ENCODE measurements at regions not wholly inside any gene's neighbourhood (a gene's known extent, or its start where the extent isn't known, plus 50 kb on each side); places are given as distances from the start of the nearest gene placed in this dataset.
A peak's percentile ranks its signal among the peaks of the same experiment; 100 is the strongest.

DNA sequence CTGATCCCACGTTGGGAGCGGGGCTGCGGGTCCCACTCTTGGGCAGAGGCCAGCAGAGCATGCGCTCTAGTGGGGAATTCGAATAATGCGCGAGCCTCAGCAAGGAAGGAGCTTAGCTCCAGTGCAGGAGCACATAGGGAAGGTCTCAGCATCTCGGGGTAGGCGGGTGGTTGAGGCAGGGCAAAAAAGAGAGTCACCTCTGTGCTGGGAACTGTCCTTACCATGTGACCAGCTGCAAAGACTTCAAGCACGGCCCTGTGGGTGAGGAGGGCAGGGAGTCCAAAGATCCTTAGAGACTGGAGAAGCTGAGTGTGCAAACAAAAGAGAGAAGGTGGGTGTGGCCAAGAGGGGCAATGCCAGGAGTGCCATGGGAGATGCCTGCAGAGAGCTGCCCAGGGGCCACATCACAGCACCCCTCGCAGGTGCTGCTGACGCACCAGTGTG lies 79.2 kb upstream of the CD93 start:
- intact Hi-C loops (cut with DNase I): no loop called here
- no peak for ATAC-seq (ENCODE audit: poor library complexity)
- no peak for DNase-seq

DNA sequence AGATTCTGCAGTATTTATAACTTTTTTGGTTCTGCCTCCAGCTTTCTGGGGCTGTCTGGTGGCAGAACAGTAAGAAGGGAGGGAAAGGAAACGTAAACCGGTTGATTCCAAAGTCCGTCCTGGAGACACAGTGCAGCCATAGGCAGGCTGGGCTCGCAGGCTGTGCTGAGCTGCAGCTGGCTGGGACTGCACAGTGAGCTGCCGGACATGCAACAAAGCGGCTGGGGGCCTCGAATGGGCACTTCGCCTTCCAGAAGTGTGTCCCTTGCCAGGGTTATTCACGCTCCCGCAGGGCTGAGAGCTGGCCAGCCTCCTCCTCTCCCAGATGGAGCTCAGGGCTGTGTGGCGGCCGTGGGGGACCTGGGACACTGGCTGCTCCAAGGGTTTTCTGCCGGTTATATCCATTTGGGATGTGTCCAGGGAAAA lies 78.1 kb upstream of the CD93 start:
- DNase-seq: no peak
- ATAC-seq (ENCODE audit: poor library complexity): peak; percentile 37
- intact Hi-C loops (cut with DNase I): no loop called here

DNA sequence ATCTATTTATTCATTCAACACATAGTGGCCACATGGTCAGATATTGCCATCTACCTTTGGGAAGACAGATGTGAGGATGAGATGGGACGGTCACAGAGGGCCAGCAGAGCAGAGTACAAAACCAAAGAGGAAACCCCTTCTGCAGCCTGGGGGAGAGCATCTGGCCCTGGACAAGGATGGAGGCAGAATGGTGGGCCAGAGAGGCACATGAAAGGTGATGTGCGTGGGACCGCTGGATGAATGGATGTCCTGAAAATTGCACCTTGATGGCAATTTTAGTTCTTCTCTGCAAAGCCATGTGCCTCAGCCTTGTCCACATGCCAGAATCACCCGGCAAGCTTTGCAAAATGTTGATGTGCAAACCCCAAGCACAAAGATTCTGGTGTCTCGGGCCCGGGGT lies 77.4 kb upstream of the CD93 start:
- no peak for DNase-seq
- ATAC-seq (ENCODE audit: poor library complexity): no peak
- intact Hi-C loops (cut with DNase I): no loop called here

DNA sequence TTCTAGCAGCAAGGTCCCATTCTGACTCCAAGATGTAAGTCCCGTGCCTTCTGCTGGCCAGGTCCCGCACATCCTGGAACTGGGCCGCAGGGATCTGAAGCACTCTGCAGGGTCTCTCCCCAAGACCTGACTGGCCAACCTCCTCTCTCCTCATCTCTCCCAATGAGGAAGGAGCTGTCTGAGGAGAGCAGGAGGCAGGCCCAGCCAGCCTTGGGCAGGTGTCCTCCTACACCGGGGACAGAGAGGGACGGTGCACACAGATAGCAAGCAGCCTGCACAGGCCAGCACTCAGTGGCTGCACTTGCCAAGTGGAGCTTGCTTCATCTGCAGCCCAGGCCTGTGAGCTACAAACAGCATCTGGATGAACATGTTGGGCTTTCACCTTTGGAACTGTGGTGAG lies 76.8 kb upstream of the CD93 start:
- DNase-seq (no peak), ATAC-seq (ENCODE audit: poor library complexity) (no peak)
- intact Hi-C loops (cut with DNase I): no loop called here

DNA sequence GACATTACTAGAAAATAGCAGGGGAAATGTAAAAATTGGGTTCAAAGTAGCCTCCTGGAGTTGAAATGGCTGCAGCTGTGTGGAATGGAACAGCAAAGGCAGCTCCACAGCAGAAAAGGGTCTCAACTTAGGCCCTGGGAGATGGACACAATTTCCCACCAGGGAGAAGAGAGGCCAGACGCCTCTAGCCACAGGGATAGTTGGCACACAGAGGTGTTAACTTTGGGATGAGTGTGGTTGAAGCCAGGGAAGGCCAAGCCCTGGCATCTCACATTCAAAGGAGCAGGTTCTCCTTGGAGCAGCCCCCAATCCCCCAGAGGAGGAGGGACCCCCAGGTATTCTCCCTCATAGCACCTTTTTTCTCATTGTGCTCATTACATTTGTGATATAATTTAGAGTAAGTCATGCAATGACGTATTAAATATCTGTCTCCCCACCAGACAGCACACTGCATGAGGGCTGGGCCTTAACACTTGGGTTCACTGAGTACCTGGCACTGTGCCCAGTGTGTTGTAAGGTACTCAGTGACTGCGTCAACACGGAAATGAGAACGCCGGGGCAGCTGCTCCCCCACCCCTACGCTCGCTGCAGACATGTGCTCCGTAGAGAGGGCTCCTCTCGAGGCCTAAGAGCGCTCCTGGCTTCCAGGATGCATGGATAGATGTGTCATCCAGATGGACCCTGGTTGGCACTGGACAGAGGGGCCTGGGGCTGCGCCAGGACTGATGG lies 76.0 kb upstream of the CD93 start:
- intact Hi-C loops (cut with DNase I): no loop called here
- DNase-seq: peak; percentile 91
- ATAC-seq (ENCODE audit: poor library complexity): peak; percentile 84

GRCh38 chr20:23161244-23161891 lies 75.2 kb upstream of the CD93 start:
- DNase-seq (no peak), ATAC-seq (ENCODE audit: poor library complexity) (peak; percentile 21)
- intact Hi-C loops (cut with DNase I): no loop called here

DNA sequence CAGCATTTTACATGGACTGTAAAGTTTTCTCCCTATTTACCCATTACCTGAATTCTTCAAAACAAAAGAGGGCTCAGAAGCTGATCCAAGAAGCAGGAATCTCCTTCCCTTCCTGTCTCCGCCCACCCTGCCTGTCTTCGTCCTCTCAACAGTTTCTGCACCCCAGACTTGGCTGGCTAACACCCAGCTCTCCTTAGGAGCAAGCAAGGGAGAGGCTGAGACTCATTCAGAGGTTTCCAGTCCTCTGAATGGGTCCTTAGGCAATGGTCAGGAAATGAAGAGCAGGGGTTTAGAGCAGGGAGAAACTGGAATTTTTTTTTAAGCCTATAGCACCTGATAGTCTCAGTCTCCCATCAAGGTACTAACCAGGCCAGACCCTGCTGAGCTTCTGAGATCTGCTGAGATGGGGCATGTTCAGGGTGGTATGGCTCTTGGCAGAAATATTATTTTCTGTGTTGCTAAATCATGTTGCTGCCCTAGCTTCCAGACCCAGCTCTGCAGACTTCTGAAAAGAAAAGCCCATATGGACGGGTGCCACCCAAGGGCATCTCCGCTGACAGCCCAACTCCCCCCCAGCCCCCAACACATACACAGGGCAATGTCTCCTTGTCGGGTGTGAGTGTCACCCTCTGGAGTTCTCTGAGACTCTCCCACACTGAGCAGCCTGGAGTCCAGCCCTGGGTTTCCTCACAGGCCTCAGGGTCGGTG lies 74.6 kb upstream of the CD93 start:
- DNase-seq (no peak), ATAC-seq (ENCODE audit: poor library complexity) (no peak)
- intact Hi-C loops (cut with DNase I): no loop called here

DNA sequence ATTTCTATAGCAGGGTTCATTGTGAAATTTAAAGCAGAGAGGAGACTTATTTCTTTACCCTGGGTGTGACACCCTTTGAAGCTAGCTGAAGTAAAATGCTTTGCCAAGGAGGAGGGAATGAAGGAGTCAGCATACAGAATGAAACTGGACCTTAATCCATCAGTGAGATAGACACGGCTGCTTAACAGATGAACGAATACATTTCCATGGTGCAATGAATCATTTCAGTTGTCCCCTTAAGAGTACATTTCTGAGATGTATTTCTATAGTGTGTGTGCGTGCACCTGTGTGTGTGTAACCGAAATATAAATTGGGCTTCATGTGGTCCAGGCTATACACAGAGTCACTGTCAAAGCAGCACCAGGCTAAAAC lies 73.8 kb upstream of the CD93 start:
- no peak for ATAC-seq (ENCODE audit: poor library complexity)
- intact Hi-C loops (cut with DNase I): no loop called here

DNA sequence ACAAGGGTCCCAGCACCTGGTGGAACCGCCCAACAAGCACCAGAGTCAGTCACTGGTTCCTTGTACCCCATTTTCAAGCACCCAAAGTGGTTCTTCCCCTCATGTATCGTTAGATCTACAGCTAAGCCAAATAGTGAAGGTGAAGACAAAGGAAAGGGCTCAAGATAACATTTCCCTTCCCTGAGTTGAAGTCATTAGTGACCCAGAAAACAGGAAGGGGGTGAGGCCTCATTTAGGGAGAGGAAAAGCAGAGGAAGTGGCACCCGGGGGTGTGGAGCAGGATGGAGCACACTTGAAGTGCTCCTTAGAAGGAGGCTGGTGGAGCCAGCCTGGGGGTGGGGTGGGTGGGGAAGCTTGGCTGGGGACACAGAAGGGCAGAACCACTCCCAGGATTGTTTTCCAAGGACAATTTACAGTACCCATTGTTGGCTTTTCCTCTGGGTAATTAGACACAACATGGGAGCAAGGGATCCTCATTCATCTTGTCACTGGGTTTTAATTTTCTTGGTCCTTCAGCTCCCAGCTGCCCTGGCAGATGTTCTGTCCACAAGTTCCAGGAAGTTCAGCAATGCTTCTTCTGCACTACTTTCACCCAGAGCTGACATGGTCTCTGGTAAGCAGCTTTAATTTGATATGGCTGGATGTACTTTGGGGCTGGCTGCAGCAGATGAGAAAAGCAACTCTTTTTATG lies 73.3 kb upstream of the CD93 start:
- ATAC-seq (ENCODE audit: poor library complexity) (peak; percentile 34), DNase-seq (no peak)
- intact Hi-C loops (cut with DNase I): no loop called here

More for the DNA sequence above, 73.8 kb upstream of the CD93 start:
- DNase-seq: no peak

DNA sequence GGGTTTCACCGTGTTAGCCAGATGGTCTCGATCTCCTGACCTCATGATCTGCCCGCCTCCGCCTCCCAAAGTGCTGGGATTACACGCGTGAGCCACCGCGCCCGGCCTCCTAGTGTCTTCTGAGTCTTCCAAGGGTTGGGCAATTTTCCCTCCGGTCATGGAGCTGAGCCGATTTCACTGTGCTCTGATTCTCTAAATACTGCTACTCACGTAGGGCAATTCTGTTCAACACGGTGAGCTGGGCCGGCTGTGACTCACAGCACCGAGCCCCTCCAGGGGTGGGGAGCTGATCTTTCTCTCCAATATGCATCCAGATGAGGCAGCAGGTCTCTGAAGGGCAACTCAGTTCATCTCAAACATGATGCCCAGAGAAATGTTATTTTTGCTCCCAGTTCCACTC lies 71.6 kb upstream of the CD93 start:
- no peak for DNase-seq
- no peak for ATAC-seq (ENCODE audit: poor library complexity)
- intact Hi-C loops (cut with DNase I): no loop called here

- DNase-seq: no peak
- intact Hi-C loops (cut with DNase I): no loop called here
Observed at GRCh38 chr20:23156842-23157423, 70.8 kb upstream of the CD93 start.

DNA sequence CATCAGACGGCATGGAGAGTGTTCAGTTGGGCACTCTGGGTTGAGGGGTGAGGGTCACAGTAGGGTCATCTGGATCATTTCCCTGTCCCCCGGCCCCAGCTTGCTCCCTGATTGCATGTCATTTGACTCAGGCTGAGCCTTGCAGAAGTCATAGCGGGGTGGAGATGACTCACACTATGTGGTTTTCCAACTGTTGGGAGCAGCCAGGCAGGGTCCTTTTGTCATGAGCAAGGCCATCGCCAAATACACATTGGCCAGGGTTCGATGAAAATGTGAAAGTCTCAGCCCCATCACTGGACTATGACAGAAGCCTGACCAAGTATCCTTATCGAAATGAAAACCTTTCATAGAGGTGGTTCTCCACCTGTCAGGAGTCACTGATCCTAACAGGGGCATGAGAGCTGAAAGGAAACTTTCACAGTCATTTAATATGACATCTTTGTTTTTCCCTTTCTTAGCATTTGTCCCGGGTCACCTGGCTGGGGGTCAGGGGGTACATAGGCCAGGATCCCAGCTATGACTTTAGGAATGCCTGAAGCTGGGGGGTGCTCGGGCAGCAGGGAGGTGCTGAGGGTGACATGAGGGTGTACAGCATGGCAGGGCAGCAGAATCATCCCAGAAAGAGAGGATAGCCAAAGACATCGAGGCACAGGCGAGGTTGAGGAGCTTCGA lies 70.2 kb upstream of the CD93 start:
- intact Hi-C loops (cut with DNase I): no loop called here
- DNase-seq (no peak), ATAC-seq (ENCODE audit: poor library complexity) (no peak)

More at GRCh38 chr20:23156842-23157423, 70.8 kb upstream of the CD93 start:
- ATAC-seq (ENCODE audit: poor library complexity): no peak

GRCh38 chr20:23155141-23155590 lies 69.0 kb upstream of the CD93 start:
- no peak for ATAC-seq (ENCODE audit: poor library complexity)
- intact Hi-C loops (cut with DNase I): no loop called here
- no peak for DNase-seq

GRCh38 chr20:23153696-23154341 lies 67.7 kb upstream of the CD93 start:
- no peak for ATAC-seq (ENCODE audit: poor library complexity)
- DNase-seq: no peak
- intact Hi-C loops (cut with DNase I): no loop called here

DNA sequence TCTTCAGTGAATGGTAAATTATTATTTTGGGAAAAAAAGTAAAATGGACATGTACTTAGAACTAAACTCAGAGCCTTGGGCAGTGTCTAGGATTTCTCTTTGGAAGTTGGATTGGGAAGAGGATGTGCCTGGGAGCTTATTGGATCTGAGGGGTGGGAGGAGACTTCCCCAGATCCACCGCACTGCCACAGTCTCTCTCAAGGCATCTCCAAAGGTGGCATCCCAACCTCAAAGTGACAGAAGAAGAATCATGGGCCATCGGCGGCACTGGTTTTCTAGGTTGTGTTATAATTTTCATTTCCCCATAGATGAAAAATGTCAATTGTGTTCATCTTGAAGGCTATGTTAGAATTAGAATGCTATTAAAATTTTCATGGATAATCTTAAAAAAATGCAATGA lies 66.8 kb upstream of the CD93 start:
- intact Hi-C loops (cut with DNase I): no loop called here
- ATAC-seq (ENCODE audit: poor library complexity): no peak
- DNase-seq: no peak

DNA sequence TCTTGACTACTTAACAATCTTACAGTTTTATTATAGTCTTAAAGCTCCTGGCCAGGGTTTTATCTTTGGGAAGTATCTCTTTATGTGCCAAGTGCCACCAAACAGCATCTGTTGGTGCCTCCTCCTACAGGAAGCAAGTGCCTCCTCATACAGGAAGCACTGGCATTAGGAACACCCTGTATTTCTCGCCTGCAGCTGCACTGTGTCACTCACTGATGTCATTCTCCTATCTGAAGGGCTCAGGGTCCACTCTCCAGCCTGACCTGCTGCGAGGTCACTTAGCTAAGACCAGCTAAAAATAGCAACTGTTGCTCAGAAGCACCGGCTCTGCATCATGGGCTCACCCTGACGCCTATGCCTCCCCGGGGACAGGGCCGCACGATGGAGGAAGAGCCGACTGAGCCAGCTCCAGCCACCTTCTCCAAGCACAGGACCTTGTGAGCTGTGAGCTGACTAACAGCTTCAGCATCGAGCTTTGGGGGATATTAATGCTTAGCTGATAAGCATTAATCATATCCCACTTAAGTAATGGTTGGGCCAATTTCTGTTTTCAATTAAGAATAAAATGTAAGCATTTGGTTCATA lies 66.3 kb upstream of the CD93 start:
- DNase-seq: peak; percentile 87
- intact Hi-C loops (cut with DNase I): no loop called here
- peak; percentile 91 for ATAC-seq (ENCODE audit: poor library complexity)

GRCh38 chr20:23151885-23152284 lies 65.8 kb upstream of the CD93 start:
- intact Hi-C loops (cut with DNase I): no loop called here
- no peak for DNase-seq
- no peak for ATAC-seq (ENCODE audit: poor library complexity)

Measured in Right ventricle myocardium superior (tissue), 1 donor.